SK-N-MC (cell line): ENCODE measurements at regions not wholly inside any gene's neighbourhood (a gene's known extent, or its start where the extent isn't known, plus 50 kb on each side); places are given as distances from the start of the nearest gene placed in this dataset.

Experiments used
- EZH2 ChIP-seq: fragments of 200-600 bp; sonication (generic); IDR thresholded peaks from one replicate; pipeline ENCODE4 v1.6.1; 2017; ENCODE audit warnings: antibody characterized with exemption
- FOXP2 ChIP-seq: optimal IDR thresholded peaks from 2 replicates; pipeline ENCODE3; 2011; ENCODE audit warnings: mild to moderate bottlenecking, moderate library complexity; ENCODE audit not compliant: insufficient read depth; ENCODE audit errors: extremely low read length, control extremely low read depth
- POLR2AphosphoS5 ChIP-seq: IDR thresholded peaks from 2 replicates; pipeline ENCODE4 v1.6.1; 2012; ENCODE audit warnings: mild to moderate bottlenecking, low read depth, low read length, borderline replicate concordance

GRCh38 chr14:62179367-62180018 is 417.3 kb downstream of the SNAPC1 start:
- TF ChIP-seq EZH2 (no peak), POLR2AphosphoS5 (no peak), FOXP2 (no peak)
